ENCODE measurements at regions not wholly inside any gene's neighbourhood (a gene's known extent, or its start where the extent isn't known, plus 50 kb on each side); places are given as distances from the start of the nearest gene placed in this dataset.

GRCh38 chr5:138649775-138650174 lies 74.6 kb upstream of the HSPA9 start:
- Histone ChIP-seq H3K4me2 (ENCODE audit: control insufficient read depth, extremely low read depth, insufficient read depth, low read depth, low read length) (no peak overlapping the region), H3K27ac (ENCODE audit: control insufficient read depth, insufficient read depth, low read length) (no peak overlapping the region), H3K9me1 (ENCODE audit: control insufficient read depth, extremely low read depth, insufficient read depth, low read length) (no peaks in the 10 kb centered on the region), H4K20me1 (ENCODE audit: control insufficient read depth, extremely low read depth, insufficient read depth, low read length) (no peaks in the 10 kb centered on the region), H2AFZ (ENCODE audit: control insufficient read depth, low read length) (no peak overlapping the region), H3K27me3 (ENCODE audit: control insufficient read depth, extremely low read depth, insufficient read depth, low read length) (no peaks in the 10 kb centered on the region), H3K9ac (ENCODE audit: control insufficient read depth, extremely low read depth, insufficient read depth, low read length) (no peak overlapping the region), H3K4me3 (ENCODE audit: control insufficient read depth in 2 of 3, extremely low read depth in 1 of 3, insufficient read depth in 2 of 3, low read depth in 1 of 3, low read length in 3 of 3) (no peak overlapping the region), H3K9me3 (ENCODE audit: control insufficient read depth, low read depth, low read length) (no peaks in the 10 kb centered on the region), H3K36me3 (ENCODE audit: control insufficient read depth in 2 of 2, extremely low read depth in 1 of 2, insufficient read depth in 2 of 2, low read length in 2 of 2) (no peaks in the 10 kb centered on the region), H3K4me1 (ENCODE audit: control insufficient read depth, extremely low read depth, insufficient read depth, low read length) (peaks cover 10% of the 10 kb centered on the region), H3K79me2 (ENCODE audit: control insufficient read depth, insufficient read depth, low read length) (no peaks in the 10 kb centered on the region)
- DNase-seq (ENCODE audit: low read depth, low spot score), result no peak
- no peak for TF ChIP-seq EZH2 (IDR thresholded peaks at IDR 0.05; ENCODE audit: low read length)
- TF ChIP-seq CTCF (optimal IDR thresholded peaks at IDR 0.05 in 1 of 3, IDR thresholded peaks at IDR 0.05 in 1 of 3, conservative IDR thresholded peaks at IDR 0.05 in 1 of 3; ENCODE audit: extremely low read depth in 1 of 3, insufficient read depth in 2 of 3, low read length in 3 of 3), result no peak
- no peak for FAIRE-seq
- dilution Hi-C loops (cut with MboI; ENCODE audit: extremely low pct_ligation_motif_present, low sequenced_read_pairs), result no loop called here

- Histone ChIP-seq H3K9ac (ENCODE audit: control insufficient read depth, extremely low read depth, insufficient read depth, low read length) (no peak overlapping the region), H2AFZ (ENCODE audit: control insufficient read depth, low read length) (no peak overlapping the region), H3K27ac (ENCODE audit: control insufficient read depth, insufficient read depth, low read length) (no peak overlapping the region), H3K9me1 (ENCODE audit: control insufficient read depth, extremely low read depth, insufficient read depth, low read length) (no peaks in the 10 kb centered on the region), H3K4me2 (ENCODE audit: control insufficient read depth, extremely low read depth, insufficient read depth, low read depth, low read length) (no peak overlapping the region), H4K20me1 (ENCODE audit: control insufficient read depth, extremely low read depth, insufficient read depth, low read length) (no peaks in the 10 kb centered on the region), H3K9me3 (ENCODE audit: control insufficient read depth, low read depth, low read length) (no peaks in the 10 kb centered on the region), H3K4me1 (ENCODE audit: control insufficient read depth, extremely low read depth, insufficient read depth, low read length) (peaks cover 6% of the 10 kb centered on the region), H3K4me3 (ENCODE audit: control insufficient read depth in 2 of 3, extremely low read depth in 1 of 3, insufficient read depth in 2 of 3, low read depth in 1 of 3, low read length in 3 of 3) (no peak overlapping the region), H3K36me3 (ENCODE audit: control insufficient read depth in 2 of 2, extremely low read depth in 1 of 2, insufficient read depth in 2 of 2, low read length in 2 of 2) (no peaks in the 10 kb centered on the region), H3K79me2 (ENCODE audit: control insufficient read depth, insufficient read depth, low read length) (no peaks in the 10 kb centered on the region), H3K27me3 (ENCODE audit: control insufficient read depth, extremely low read depth, insufficient read depth, low read length) (no peaks in the 10 kb centered on the region)
- DNase-seq (ENCODE audit: low read depth, low spot score) (no peak), FAIRE-seq (no peak)
- dilution Hi-C loops (cut with MboI; ENCODE audit: extremely low pct_ligation_motif_present, low sequenced_read_pairs), result no loop called here
- no peak for TF ChIP-seq CTCF (optimal IDR thresholded peaks at IDR 0.05 in 1 of 3, IDR thresholded peaks at IDR 0.05 in 1 of 3, conservative IDR thresholded peaks at IDR 0.05 in 1 of 3; ENCODE audit: extremely low read depth in 1 of 3, insufficient read depth in 2 of 3, low read length in 3 of 3)
- TF ChIP-seq EZH2 (IDR thresholded peaks at IDR 0.05; ENCODE audit: low read length), result no peak
Measured at GRCh38 chr5:138649316-138649720, 74.1 kb upstream of the HSPA9 start.
